ENCODE measurements at regions not wholly inside any gene's neighbourhood (a gene's known extent, or its start where the extent isn't known, plus 50 kb on each side); places are given as distances from the start of the nearest gene placed in this dataset.

GRCh38 chr1:218692808-218693207, 347.7 kb downstream of the TGFB2 start:
- ChIA-PET SMC1A (ENCODE audit: uncharacterized antibody, unreplicated experiment) (no interaction called here), RAD21 (ENCODE audit: unreplicated experiment) (no interaction called here), POLR2A (no interaction called here), CTCF (interaction anchor here (0.6 to 0.9 kb wide), 2 partner anchors 8 to 17 kb away, joined by 3 read pairs; no protein-coding TSS in a partner anchor)
- Histone ChIP-seq H3K4me2 (ENCODE audit: control insufficient read depth, insufficient read depth) (no peak overlapping the region), H3K27me3 (replicated peaks in 1 of 2; ENCODE audit: control insufficient read depth in 2 of 2, insufficient read depth in 2 of 2, low read length in 1 of 2) (no peaks in the 10 kb centered on the region), H4K20me1 (ENCODE audit: control insufficient read depth, insufficient read depth) (no peaks in the 10 kb centered on the region), H2AFZ (ENCODE audit: control insufficient read depth, low read depth, low read length) (no peak overlapping the region), H3K9me3 (replicated peaks; ENCODE audit: control insufficient read depth, insufficient read depth, low read length) (no peaks in the 10 kb centered on the region), H3K4me3 (no peak overlapping the region), H3K36me3 (ENCODE audit: control insufficient read depth in 2 of 2, insufficient read depth in 2 of 2, low read length in 1 of 2) (no peaks in the 10 kb centered on the region), H3K4me1 (ENCODE audit: control insufficient read depth, insufficient read depth, low read length) (no peaks in the 10 kb centered on the region), H3K9ac (ENCODE audit: control insufficient read depth, insufficient read depth, low read length) (no peak overlapping the region), H3K27ac (ENCODE audit: control insufficient read depth, insufficient read depth) (no peak overlapping the region), H3K79me2 (ENCODE audit: control insufficient read depth, insufficient read depth, low read length) (no peaks in the 10 kb centered on the region)
- no TSS peak for BruUV-seq (replicated peaks)
- no peak for ATAC-seq
- in situ Hi-C loops (cut with MboI) (no loop called here), intact Hi-C loops (cut with micrococcal nuclease; ENCODE audit: unreplicated experiment) (no loop called here)
- DNase-seq (ENCODE audit: low read depth, low spot score): no peak
- WGBS (ENCODE audit: insufficient coverage, insufficient replicate concordance, low lambda C conversion rate, missing lambda C conversion rate): 44% methylated on average over 2 of the region's 2 CpGs
- no peak for FAIRE-seq
- TF ChIP-seq CBX3 (IDR thresholded peaks at IDR 0.05; ENCODE audit: borderline replicate concordance, low read depth) (no peak), CEBPB (IDR thresholded peaks at IDR 0.05; ENCODE audit: borderline replicate concordance in 1 of 2, low read depth in 2 of 2, low read length in 2 of 2) (no peak), POLR2A (IDR thresholded peaks at IDR 0.05; ENCODE audit: low read depth, low read length) (no peak), NFYB (IDR thresholded peaks at IDR 0.05; ENCODE audit: insufficient read depth, low read depth, low read length) (no peak), BMI1 (IDR thresholded peaks at IDR 0.05; ENCODE audit: borderline replicate concordance) (no peak), IKZF1 (conservative IDR thresholded peaks at IDR 0.05) (no peak), STAT1 (conservative IDR thresholded peaks at IDR 0.05) (no peak), FOXK2 (IDR thresholded peaks at IDR 0.05) (no peak), ZNF592 (IDR thresholded peaks at IDR 0.05) (no peak), FOXM1 (IDR thresholded peaks at IDR 0.05; ENCODE audit: low read depth, low read length) (no peak), CBX5 (IDR thresholded peaks at IDR 0.05; ENCODE audit: low read depth) (no peak), HDGF (IDR thresholded peaks at IDR 0.05) (no peak), MTA2 (IDR thresholded peaks at IDR 0.05; ENCODE audit: low read depth) (no peak), ZBTB40 (IDR thresholded peaks at IDR 0.05; ENCODE audit: borderline replicate concordance) (no peak), NFIC (IDR thresholded peaks at IDR 0.05; ENCODE audit: low read depth, low read length) (no peak)

All from GM12878 (cell line).